K562 (cell line): ENCODE measurements at regions not wholly inside any gene's neighbourhood (a gene's known extent, or its start where the extent isn't known, plus 50 kb on each side); places are given as distances from the start of the nearest gene placed in this dataset.

Experiments
- BDP1 ChIP-seq: IDR thresholded peaks from 3 replicates; pipeline ENCODE4 v1.6.1; 2011; ENCODE audit not compliant: insufficient read length, insufficient read depth
- GTF2A2 ChIP-seq: IDR thresholded peaks from 2 replicates; pipeline ENCODE4 v1.6.1; 2016; ENCODE audit warnings: mild to moderate bottlenecking, missing genetic modification characterization, missing compliant biosample characterization
- HOXB6 ChIP-seq: fragments of 250-450 bp; sonication (Bioruptor Pico); IDR thresholded peaks from 2 replicates; pipeline ENCODE4 v1.5.1; 2022; ENCODE audit warnings: mild to moderate bottlenecking, borderline replicate concordance
- KHSRP ChIP-seq: fragments of 450-650 bp; IDR thresholded peaks from 2 replicates; pipeline ENCODE4 v1.6.1; 2017
- KLF6 ChIP-seq: fragments of 250-450 bp; sonication (Bioruptor Pico); IDR thresholded peaks from 2 replicates; pipeline ENCODE4 v1.4.0; 2020; ENCODE audit warnings: mild to moderate bottlenecking, moderate library complexity, borderline replicate concordance
- NFIX ChIP-seq: fragments of 250-450 bp; sonication (Bioruptor Pico); IDR thresholded peaks from 2 replicates; pipeline ENCODE4 v1.4.0; 2020; ENCODE audit warnings: low read depth, mild to moderate bottlenecking, moderate library complexity
- POLR2AphosphoS5 ChIP-seq: IDR thresholded peaks from 2 replicates; pipeline ENCODE4 v1.6.1; 2011; ENCODE audit warnings: mild to moderate bottlenecking, low read depth, low read length, moderate library complexity; ENCODE audit not compliant: control insufficient read depth, insufficient read depth
- SMARCB1 ChIP-seq: IDR thresholded peaks from 2 replicates; pipeline ENCODE4 v1.6.1; 2011; ENCODE audit warnings: improper control_type of control experiment, low read depth; ENCODE audit not compliant: insufficient read length
- TAL1 ChIP-seq: fragments of 450-650 bp; IDR thresholded peaks from 2 replicates; pipeline ENCODE4 v1.6.1; 2016; ENCODE audit warnings: mild to moderate bottlenecking
- TOE1 ChIP-seq, 2 experiments: fragments of 450-650 bp in 1 of 2; sonication (generic) in 1 of 2; formaldehyde crosslinking in 1 of 2; IDR thresholded peaks; 2 replicates each; pipeline versions ENCODE4 v1.7.1 to v1.8.0; 2016 to 2022; ENCODE audit warnings: borderline replicate concordance in 2 of 2, mild to moderate bottlenecking in 2 of 2, antibody characterized with exemption in 1 of 2, inconsistent platforms in 1 of 2, low read depth in 1 of 2, missing genetic modification reagents in 1 of 2, moderate library complexity in 1 of 2
- ZNF175 ChIP-seq: fragments of 200-800 bp; sonication (Bioruptor generic); IDR thresholded peaks from 2 replicates; pipeline ENCODE4 v1.6.1; 2016; ENCODE audit warnings: low read depth, mild to moderate bottlenecking, missing genetic modification characterization, missing compliant biosample characterization
- ZNF239 ChIP-seq: fragments of 250-450 bp; sonication (Bioruptor Pico); IDR thresholded peaks from 2 replicates; pipeline ENCODE4 v1.4.0; 2020; ENCODE audit warnings: mild to moderate bottlenecking
- ZNF263 ChIP-seq: sonication (generic); formaldehyde crosslinking; IDR thresholded peaks from 2 replicates; pipeline ENCODE4 v1.8.0; 2022; ENCODE audit warnings: mild to moderate bottlenecking, missing genetic modification reagents, borderline replicate concordance
- TF ChIP-seq, protein P1 (sequence below): fragments of 250-450 bp; sonication (Bioruptor Pico); IDR thresholded peaks from 2 replicates; pipeline ENCODE4 v1.5.0; 2021

DNA sequence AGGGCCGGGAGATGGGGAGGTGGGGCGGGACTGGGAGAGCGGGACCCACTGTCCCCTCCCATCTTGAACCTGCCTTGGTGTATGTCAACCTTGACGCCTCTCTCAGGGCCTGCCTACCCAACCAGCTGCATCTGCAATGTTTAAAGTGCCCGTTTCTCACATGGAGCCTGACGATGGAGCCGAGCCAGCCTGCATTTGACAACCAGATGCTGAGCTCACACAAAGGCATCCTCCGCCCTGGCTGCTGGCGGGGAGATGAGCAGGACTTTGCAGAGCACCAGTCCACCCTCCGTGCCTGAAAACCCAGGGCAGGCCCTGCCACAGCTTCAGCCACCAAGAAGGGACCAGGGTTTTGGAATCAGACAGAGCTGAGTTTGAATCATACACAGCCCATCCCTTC lies 141.1 kb upstream of the SMIM23 start (continued):
- no peak for TF ChIP-seq HOXB6 (CRISPR knock-in tag)
- TF ChIP-seq KHSRP, result no peak
- TF ChIP-seq, protein P1, sequence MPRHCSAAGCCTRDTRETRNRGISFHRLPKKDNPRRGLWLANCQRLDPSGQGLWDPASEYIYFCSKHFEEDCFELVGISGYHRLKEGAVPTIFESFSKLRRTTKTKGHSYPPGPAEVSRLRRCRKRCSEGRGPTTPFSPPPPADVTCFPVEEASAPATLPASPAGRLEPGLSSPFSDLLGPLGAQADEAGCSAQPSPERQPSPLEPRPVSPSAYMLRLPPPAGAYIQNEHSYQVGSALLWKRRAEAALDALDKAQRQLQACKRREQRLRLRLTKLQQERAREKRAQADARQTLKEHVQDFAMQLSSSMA (CRISPR knock-in tag), result no peak
- TF ChIP-seq SMARCB1, result no peak
- no peak for TF ChIP-seq NFIX (CRISPR knock-in tag)
- no peak for TF ChIP-seq ZNF175 (CRISPR knock-in tag)
- no peak for TF ChIP-seq POLR2AphosphoS5
- TF ChIP-seq KLF6 (CRISPR knock-in tag), result no peak
- TF ChIP-seq ZNF263 (CRISPR knock-in tag), result no peak
- no peak for TF ChIP-seq TOE1 (IDR thresholded peaks at IDR 0.05; ENCODE audit: borderline replicate concordance)
- TF ChIP-seq TOE1 (CRISPR knock-in tag; IDR thresholded peaks at IDR 0.05; ENCODE audit: borderline replicate concordance, low read depth), result no peak
- TF ChIP-seq BDP1, result no peak
- TF ChIP-seq TAL1, result no peak
- TF ChIP-seq ZNF239 (CRISPR knock-in tag), result no peak
- TF ChIP-seq GTF2A2 (tag), result no peak
